ENCODE measurements at regions not wholly inside any gene's neighbourhood (a gene's known extent, or its start where the extent isn't known, plus 50 kb on each side); places are given as distances from the start of the nearest gene placed in this dataset.

- Histone ChIP-seq H3K4me3 (replicated peaks in 1 of 4; ENCODE audit: control extremely low read depth in 1 of 4, insufficient read depth in 1 of 4, low read depth in 3 of 4, low read length in 4 of 4) (no peak overlapping the region), H4K20me1 (ENCODE audit: control insufficient read depth, extremely low read depth, insufficient read depth, low read length) (no peaks in the 10 kb centered on the region), H3K79me2 (ENCODE audit: control insufficient read depth, insufficient read depth, low read length) (no peaks in the 10 kb centered on the region), H2AFZ (ENCODE audit: low read length) (no peak overlapping the region), H3K9me3 (ENCODE audit: control insufficient read depth, insufficient read depth, low read depth, low read length) (no peaks in the 10 kb centered on the region), H3K9ac (ENCODE audit: insufficient read depth, low read length) (no peak overlapping the region), H3K4me1 (ENCODE audit: control insufficient read depth, extremely low read depth, insufficient read depth, low read length) (no peaks in the 10 kb centered on the region), H3K36me3 (ENCODE audit: control insufficient read depth, insufficient read depth, low read length) (no peaks in the 10 kb centered on the region), H3K4me2 (ENCODE audit: extremely low read depth, insufficient read depth, low read length) (no peak overlapping the region), H3K27me3 (ENCODE audit: control insufficient read depth, insufficient read depth, low read length) (no peaks in the 10 kb centered on the region), H3K27ac (ENCODE audit: insufficient read depth, low read length) (no peak overlapping the region)
- DNase-seq (ENCODE audit: low read depth in 2 of 2): peak in 1 of 2 donors; percentile 29
- TF ChIP-seq, protein P1, sequence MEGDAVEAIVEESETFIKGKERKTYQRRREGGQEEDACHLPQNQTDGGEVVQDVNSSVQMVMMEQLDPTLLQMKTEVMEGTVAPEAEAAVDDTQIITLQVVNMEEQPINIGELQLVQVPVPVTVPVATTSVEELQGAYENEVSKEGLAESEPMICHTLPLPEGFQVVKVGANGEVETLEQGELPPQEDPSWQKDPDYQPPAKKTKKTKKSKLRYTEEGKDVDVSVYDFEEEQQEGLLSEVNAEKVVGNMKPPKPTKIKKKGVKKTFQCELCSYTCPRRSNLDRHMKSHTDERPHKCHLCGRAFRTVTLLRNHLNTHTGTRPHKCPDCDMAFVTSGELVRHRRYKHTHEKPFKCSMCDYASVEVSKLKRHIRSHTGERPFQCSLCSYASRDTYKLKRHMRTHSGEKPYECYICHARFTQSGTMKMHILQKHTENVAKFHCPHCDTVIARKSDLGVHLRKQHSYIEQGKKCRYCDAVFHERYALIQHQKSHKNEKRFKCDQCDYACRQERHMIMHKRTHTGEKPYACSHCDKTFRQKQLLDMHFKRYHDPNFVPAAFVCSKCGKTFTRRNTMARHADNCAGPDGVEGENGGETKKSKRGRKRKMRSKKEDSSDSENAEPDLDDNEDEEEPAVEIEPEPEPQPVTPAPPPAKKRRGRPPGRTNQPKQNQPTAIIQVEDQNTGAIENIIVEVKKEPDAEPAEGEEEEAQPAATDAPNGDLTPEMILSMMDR (conservative IDR thresholded peaks at IDR 0.05 in 1 of 2, IDR thresholded peaks at IDR 0.05 in 1 of 2; ENCODE audit: low read depth in 1 of 2, low read length in 2 of 2): no peak
Observed at GRCh38 chr11:103587901-103588788, 448.3 kb upstream of the DDI1 start.

DNA sequence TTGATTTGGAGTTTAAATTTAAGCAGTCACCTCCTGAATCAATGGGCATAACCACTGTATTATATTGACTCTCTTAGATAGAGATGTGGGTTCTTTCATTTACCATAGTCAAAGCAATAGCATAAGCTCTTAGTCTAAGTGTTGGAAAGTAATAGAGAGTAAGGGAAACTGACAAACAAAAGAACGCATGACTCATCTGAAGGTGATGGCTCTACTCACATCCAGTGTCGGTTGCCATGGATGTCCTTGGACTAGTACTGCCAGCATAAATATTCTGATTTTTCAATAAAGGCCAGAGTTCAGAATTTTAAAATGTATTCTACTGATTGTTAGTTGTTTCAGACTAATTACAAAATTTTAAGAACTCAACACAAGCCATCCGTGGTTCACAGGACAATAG is 444.9 kb upstream of the DDI1 start:
- no peak for TF ChIP-seq EZH2 (IDR thresholded peaks at IDR 0.05; ENCODE audit: low read length, missing control alignments)
- TF ChIP-seq, protein P1 (conservative IDR thresholded peaks at IDR 0.05 in 1 of 2, IDR thresholded peaks at IDR 0.05 in 1 of 2; ENCODE audit: low read depth in 1 of 2, low read length in 2 of 2): no peak
- no peaks in the 10 kb centered on the region for H3K27me3 ChIP-seq (ENCODE audit: control insufficient read depth, insufficient read depth, low read length)
- H4K20me1 ChIP-seq (ENCODE audit: control insufficient read depth, extremely low read depth, insufficient read depth, low read length): no peaks in the 10 kb centered on the region
- no peaks in the 10 kb centered on the region for H3K9me3 ChIP-seq (ENCODE audit: control insufficient read depth, insufficient read depth, low read depth, low read length)
- no peaks in the 10 kb centered on the region for H3K79me2 ChIP-seq (ENCODE audit: control insufficient read depth, insufficient read depth, low read length)
- H2AFZ ChIP-seq (ENCODE audit: low read length): no peak overlapping the region
- no peak overlapping the region for H3K4me2 ChIP-seq (ENCODE audit: extremely low read depth, insufficient read depth, low read length)
- H3K36me3 ChIP-seq (ENCODE audit: control insufficient read depth, insufficient read depth, low read length): no peaks in the 10 kb centered on the region
- H3K27ac ChIP-seq (ENCODE audit: insufficient read depth, low read length): no peak overlapping the region
- peak in 1 of 2 donors; percentile 49 for DNase-seq (ENCODE audit: low read depth in 2 of 2)
- no peak overlapping the region for H3K4me3 ChIP-seq (replicated peaks in 1 of 4; ENCODE audit: control extremely low read depth in 1 of 4, insufficient read depth in 1 of 4, low read depth in 3 of 4, low read length in 4 of 4)
- no peaks in the 10 kb centered on the region for H3K4me1 ChIP-seq (ENCODE audit: control insufficient read depth, extremely low read depth, insufficient read depth, low read length)
- H3K9ac ChIP-seq (ENCODE audit: insufficient read depth, low read length): no peak overlapping the region

DNA sequence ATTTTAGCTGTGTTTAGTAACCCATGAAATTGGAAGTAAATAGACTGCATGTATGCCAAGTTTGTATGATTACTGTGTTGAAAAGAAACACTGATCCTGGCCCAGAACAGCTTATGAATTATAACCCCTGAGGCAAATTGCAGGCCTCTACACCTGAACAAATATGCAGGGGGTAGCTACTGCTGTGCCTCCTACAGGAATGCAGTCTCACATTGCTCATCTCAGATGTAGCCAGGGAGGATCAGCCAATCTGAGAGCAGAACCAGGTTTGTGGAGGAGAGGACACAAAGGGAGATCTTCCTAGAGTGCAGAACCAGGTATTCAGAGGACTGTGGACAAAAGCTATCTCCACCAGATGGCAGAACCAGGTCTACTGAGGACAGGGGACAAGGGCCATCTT is 442.2 kb upstream of the DDI1 start:
- TF ChIP-seq, protein P1 (conservative IDR thresholded peaks at IDR 0.05 in 1 of 2, IDR thresholded peaks at IDR 0.05 in 1 of 2; ENCODE audit: low read depth in 1 of 2, low read length in 2 of 2): no peak
- TF ChIP-seq EZH2 (IDR thresholded peaks at IDR 0.05; ENCODE audit: low read length, missing control alignments): no peak
- Histone ChIP-seq H3K36me3 (ENCODE audit: control insufficient read depth, insufficient read depth, low read length) (no peaks in the 10 kb centered on the region), H3K27ac (ENCODE audit: insufficient read depth, low read length) (no peak overlapping the region), H3K4me2 (ENCODE audit: extremely low read depth, insufficient read depth, low read length) (no peak overlapping the region), H3K79me2 (ENCODE audit: control insufficient read depth, insufficient read depth, low read length) (no peaks in the 10 kb centered on the region), H2AFZ (ENCODE audit: low read length) (no peak overlapping the region), H4K20me1 (ENCODE audit: control insufficient read depth, extremely low read depth, insufficient read depth, low read length) (no peaks in the 10 kb centered on the region), H3K9me3 (ENCODE audit: control insufficient read depth, insufficient read depth, low read depth, low read length) (no peaks in the 10 kb centered on the region), H3K4me3 (replicated peaks in 1 of 4; ENCODE audit: control extremely low read depth in 1 of 4, insufficient read depth in 1 of 4, low read depth in 3 of 4, low read length in 4 of 4) (no peak overlapping the region), H3K4me1 (ENCODE audit: control insufficient read depth, extremely low read depth, insufficient read depth, low read length) (no peaks in the 10 kb centered on the region), H3K27me3 (ENCODE audit: control insufficient read depth, insufficient read depth, low read length) (no peaks in the 10 kb centered on the region), H3K9ac (ENCODE audit: insufficient read depth, low read length) (no peak overlapping the region)
- DNase-seq (ENCODE audit: low read depth in 2 of 2): no peak
